Ovary (tissue), 7 donors: ENCODE measurements at regions not wholly inside any gene's neighbourhood (a gene's known extent, or its start where the extent isn't known, plus 50 kb on each side); places are given as distances from the start of the nearest gene placed in this dataset.
A peak's percentile ranks its signal among the peaks of the same experiment; 100 is the strongest.

Experiments used
- DNase-seq, 5 donors: peaks; one replicate each; pipeline ENCODE4 v3.0.0-alpha.2; 2019 to 2020
- H3K27ac ChIP-seq, 2 donors: fragments of 200-600 bp; one replicate each; pipeline versions ENCODE4 v1.5.1 to v1.8.0; 2019 to 2022
- H3K27me3 ChIP-seq: fragments of 200-600 bp; one replicate; pipeline ENCODE4 v1.8.0; 2022
- H3K36me3 ChIP-seq: fragments of 200-600 bp; sonication (generic); one replicate; pipeline ENCODE4 v1.5.1; 2019
- H3K4me1 ChIP-seq: one replicate; pipeline ENCODE4 v1.8.1; 2013; ENCODE audit warnings: mild to moderate bottlenecking, moderate library complexity; ENCODE audit not compliant: insufficient read depth
- H3K4me3 ChIP-seq: fragments of 200-600 bp; sonication (generic); one replicate; pipeline ENCODE4 v1.5.1; 2017
- H3K9me3 ChIP-seq, 2 donors: fragments of 200-600 bp in 1 of 2; sonication (generic) in 1 of 2; one replicate each; pipeline versions ENCODE4 v1.5.1 to v1.8.1; 2013 to 2019; ENCODE audit warnings: mild to moderate bottlenecking in 1 of 2, moderate library complexity in 1 of 2
- EP300 ChIP-seq: sonication (generic); formaldehyde crosslinking; IDR thresholded peaks from one replicate; pipeline ENCODE4 v1.6.1; 2017; ENCODE audit warnings: antibody characterized with exemption
- POLR2A ChIP-seq: fragments of 450-650 bp; IDR thresholded peaks from one replicate; pipeline ENCODE4 v1.6.1; 2017; ENCODE audit warnings: antibody characterized with exemption, mild to moderate bottlenecking, moderate library complexity
- WGBS, 3 donors: extraction: QIAGEN DNeasy Blood & Tissue Kit in 1 of 3; methylation state at CpG; one replicate each; pipeline versions ENCODE4 v1.1.5 to v1.1.7; 2013 to 2017; 5-methylcytosine and 5-hydroxymethylcytosine counted together
- intact Hi-C, 4 donors: fragments of 100-400 bp; cut with DNase I; formaldehyde crosslinking; loops; one replicate each; pipeline versions ENCODE4 v1.11.0 to v1.15.1; 2022 to 2023
- TF ChIP-seq, protein P1 (sequence below), 3 donors: fragments of 450-650 bp in 2 of 3; fragments of 200-600 bp in 1 of 3; IDR thresholded peaks; one replicate each; pipeline versions ENCODE4 v1.5.1 to v1.8.0; 2016 to 2022; ENCODE audit warnings: antibody characterized with exemption in 3 of 3, mild to moderate bottlenecking in 1 of 3
- donor health status: DM: no; HTN: no; CAD: no; lungs with moderate emphysema.
- donor health status: DM: no; HTN: no; CAD: no.
- donor health status: Bipolar disorder and iron deficiency.
- donor health status: DM: no; HTN: no; CAD: no.
- donor health status: DM: yes; HTN: yes; CAD: no.

DNA sequence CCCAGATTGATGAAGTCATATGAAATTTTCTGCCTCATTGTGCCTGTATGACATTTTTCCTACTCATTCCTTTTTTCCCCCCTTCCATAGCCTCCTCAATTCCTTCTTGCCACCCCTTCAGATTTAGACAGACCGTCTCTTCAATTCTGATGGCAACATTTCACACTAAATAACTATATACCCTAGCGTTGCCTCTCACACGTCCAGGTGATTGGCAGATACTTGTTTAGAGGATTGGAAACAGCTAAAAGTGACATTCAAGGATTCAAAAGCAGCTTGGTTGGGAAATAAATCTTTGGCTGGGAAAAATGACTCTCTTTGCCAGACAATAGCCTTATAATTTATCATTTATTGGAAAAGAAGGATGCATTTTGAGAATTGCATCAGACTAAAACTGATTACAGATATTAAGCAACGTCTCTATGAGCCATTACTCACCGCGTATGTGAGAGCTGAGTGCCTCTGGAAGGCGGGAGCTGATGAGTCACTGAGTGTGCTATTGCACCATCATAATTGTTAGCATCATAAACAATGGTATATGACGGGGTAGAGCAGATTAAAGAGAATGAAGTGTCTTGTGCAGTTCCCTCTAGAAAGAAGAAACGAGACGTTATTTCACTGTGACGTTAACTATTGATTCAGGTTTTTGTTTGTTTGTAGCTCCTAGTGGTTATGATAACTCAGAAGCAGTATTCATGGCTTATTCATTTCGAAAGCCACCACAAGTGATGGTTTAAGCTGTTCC is 61.1 kb upstream of the FAM216B start:
- TF ChIP-seq POLR2A (no peak), EP300 (peak; percentile 62)
- no peak overlapping the region for H3K4me3 ChIP-seq
- DNase-seq, result peak in 4 of 5 donors; percentile 22 to 73 (median 46)
- no peaks in the 10 kb centered on the region for H3K36me3 ChIP-seq
- no peaks in the 10 kb centered on the region for H3K4me1 ChIP-seq
- no peaks in the 10 kb centered on the region for H3K27me3 ChIP-seq
- intact Hi-C loops, result no loop called here
- WGBS, 3 donors, result 33 to 46% (median 37%) methylated on average over 12 of the region's 12 CpGs
- no peak overlapping the region for H3K27ac ChIP-seq
- H3K9me3 ChIP-seq, result no peaks in the 10 kb centered on the region

- Histone ChIP-seq H3K4me3 (no peak overlapping the region), H3K27me3 (no peaks in the 10 kb centered on the region), H3K27ac (no peak overlapping the region), H3K4me1 (no peaks in the 10 kb centered on the region), H3K9me3 (no peaks in the 10 kb centered on the region), H3K36me3 (no peaks in the 10 kb centered on the region)
- intact Hi-C loops, result no loop called here
- 36 to 49% (median 39%) methylated on average over 2 of the region's 2 CpGs for WGBS, 3 donors
- TF ChIP-seq EP300 (no peak), POLR2A (no peak)
- TF ChIP-seq, protein P1, sequence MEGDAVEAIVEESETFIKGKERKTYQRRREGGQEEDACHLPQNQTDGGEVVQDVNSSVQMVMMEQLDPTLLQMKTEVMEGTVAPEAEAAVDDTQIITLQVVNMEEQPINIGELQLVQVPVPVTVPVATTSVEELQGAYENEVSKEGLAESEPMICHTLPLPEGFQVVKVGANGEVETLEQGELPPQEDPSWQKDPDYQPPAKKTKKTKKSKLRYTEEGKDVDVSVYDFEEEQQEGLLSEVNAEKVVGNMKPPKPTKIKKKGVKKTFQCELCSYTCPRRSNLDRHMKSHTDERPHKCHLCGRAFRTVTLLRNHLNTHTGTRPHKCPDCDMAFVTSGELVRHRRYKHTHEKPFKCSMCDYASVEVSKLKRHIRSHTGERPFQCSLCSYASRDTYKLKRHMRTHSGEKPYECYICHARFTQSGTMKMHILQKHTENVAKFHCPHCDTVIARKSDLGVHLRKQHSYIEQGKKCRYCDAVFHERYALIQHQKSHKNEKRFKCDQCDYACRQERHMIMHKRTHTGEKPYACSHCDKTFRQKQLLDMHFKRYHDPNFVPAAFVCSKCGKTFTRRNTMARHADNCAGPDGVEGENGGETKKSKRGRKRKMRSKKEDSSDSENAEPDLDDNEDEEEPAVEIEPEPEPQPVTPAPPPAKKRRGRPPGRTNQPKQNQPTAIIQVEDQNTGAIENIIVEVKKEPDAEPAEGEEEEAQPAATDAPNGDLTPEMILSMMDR (IDR thresholded peaks at IDR 0.05), result no peak
- no peak for DNase-seq
Observed at GRCh38 chr13:42720858-42721219, 60.5 kb upstream of the FAM216B start.

GRCh38 chr13:42722883-42723539 is 58.4 kb upstream of the FAM216B start:
- Histone ChIP-seq H3K9me3 (no peaks in the 10 kb centered on the region), H3K27ac (no peak overlapping the region), H3K4me1 (no peaks in the 10 kb centered on the region), H3K36me3 (no peaks in the 10 kb centered on the region), H3K4me3 (no peak overlapping the region), H3K27me3 (no peaks in the 10 kb centered on the region)
- WGBS, 3 donors, result 92% methylated on average over 4 of the region's 4 CpGs
- intact Hi-C loops, result no loop called here
- no peak for DNase-seq
- TF ChIP-seq, protein P1 (IDR thresholded peaks at IDR 0.05), result no peak

- Histone ChIP-seq H3K36me3 (no peaks in the 10 kb centered on the region), H3K27me3 (no peaks in the 10 kb centered on the region), H3K4me3 (no peak overlapping the region), H3K9me3 (no peaks in the 10 kb centered on the region), H3K4me1 (no peaks in the 10 kb centered on the region), H3K27ac (no peak overlapping the region)
- WGBS, 3 donors, result 26 to 48% (median 28%) methylated on average over 8 of the region's 8 CpGs
- TF ChIP-seq EP300 (no peak), POLR2A (no peak)
- TF ChIP-seq, protein P1 (IDR thresholded peaks at IDR 0.05), result no peak
- peak in 1 of 5 donors; percentile 34 for DNase-seq
- intact Hi-C loops, result no loop called here
Observed at GRCh38 chr13:42728507-42729180, 52.7 kb upstream of the FAM216B start.
